Epithelial cell of esophagus (primary cell): ENCODE measurements at regions not wholly inside any gene's neighbourhood (a gene's known extent, or its start where the extent isn't known, plus 50 kb on each side); places are given as distances from the start of the nearest gene placed in this dataset.

ENCODE experiments used
- DNase-seq: peaks from one replicate; pipeline ENCODE4 v3.0.0; 2010; ENCODE audit warnings: low read depth
- H3K4me3 ChIP-seq: 2 replicates; pipeline ENCODE4 v1.5.1; 2011; ENCODE audit warnings: mild to moderate bottlenecking, low read length, control low read depth
- CTCF ChIP-seq: IDR thresholded peaks from 2 replicates; pipeline ENCODE4 v1.5.1; 2011; ENCODE audit warnings: low read depth, mild to moderate bottlenecking, low read length, control low read depth, inconsistent platforms; ENCODE audit not compliant: insufficient read depth; ENCODE audit errors: missing control alignments

GRCh38 chr11:28476049-28476448 is 367.9 kb downstream of the METTL15 start:
- no peak for TF ChIP-seq CTCF
- no peak for DNase-seq
- H3K4me3 ChIP-seq, result no peak overlapping the region

DNA sequence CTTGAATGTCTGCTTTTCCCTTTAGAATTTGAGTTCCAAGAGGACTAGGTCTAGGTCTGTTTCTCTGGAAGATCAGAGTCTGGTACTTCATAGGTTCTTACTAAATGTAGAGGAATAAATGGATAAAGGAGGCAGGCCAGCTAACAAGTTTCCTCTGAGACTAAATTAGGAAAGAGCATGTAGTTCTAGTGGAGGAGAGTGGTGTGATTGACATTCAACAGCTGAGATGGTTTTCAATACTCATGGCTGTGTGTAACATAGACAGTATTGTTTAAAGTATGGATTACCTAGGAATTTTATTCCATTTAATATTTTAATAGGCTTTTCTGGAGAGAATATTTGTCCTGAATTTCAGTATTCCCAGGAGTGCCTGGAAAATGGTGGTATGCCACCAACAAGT is 364.7 kb downstream of the METTL15 start:
- H3K4me3 ChIP-seq, result no peak overlapping the region
- no peak for DNase-seq
- TF ChIP-seq CTCF, result no peak

GRCh38 chr11:28471537-28471936 is 363.3 kb downstream of the METTL15 start:
- DNase-seq, result no peak
- no peak overlapping the region for H3K4me3 ChIP-seq
- no peak for TF ChIP-seq CTCF

GRCh38 chr11:28470180-28470579 is 362.0 kb downstream of the METTL15 start:
- no peak overlapping the region for H3K4me3 ChIP-seq
- no peak for DNase-seq
- no peak for TF ChIP-seq CTCF

- no peak for TF ChIP-seq CTCF
- DNase-seq, result no peak
- no peak overlapping the region for H3K4me3 ChIP-seq
Observed at GRCh38 chr11:28466506-28466905, 358.3 kb downstream of the METTL15 start.

GRCh38 chr11:28464252-28464867 is 356.2 kb downstream of the METTL15 start:
- no peak overlapping the region for H3K4me3 ChIP-seq
- TF ChIP-seq CTCF, result no peak
- DNase-seq, result no peak

- no peak for TF ChIP-seq CTCF
- DNase-seq, result peak; percentile 17
- no peak overlapping the region for H3K4me3 ChIP-seq
Observed at GRCh38 chr11:28463826-28464225, 355.6 kb downstream of the METTL15 start.
